Breast epithelium (tissue), 4 donors: ENCODE measurements at regions not wholly inside any gene's neighbourhood (a gene's known extent, or its start where the extent isn't known, plus 50 kb on each side); places are given as distances from the start of the nearest gene placed in this dataset.

Experiments used
- DNase-seq, 2 donors: peaks; one replicate each; pipeline ENCODE4 v3.0.0-alpha.2; 2019; ENCODE audit warnings: low spot score in 2 of 2
- H3K27ac ChIP-seq, 2 donors: fragments of 200-600 bp; sonication (generic) in 1 of 2; one replicate each; pipeline ENCODE4 v1.5.1; 2016 to 2019; ENCODE audit warnings: mild to moderate bottlenecking in 1 of 2
- H3K27me3 ChIP-seq, 2 donors: fragments of 200-600 bp; sonication (generic) in 1 of 2; one replicate each; pipeline versions ENCODE4 v1.5.1 to v1.6.0; 2017 to 2019; ENCODE audit warnings: control low read depth in 1 of 2, mild to moderate bottlenecking in 1 of 2
- H3K36me3 ChIP-seq: fragments of 200-600 bp; one replicate; pipeline ENCODE4 v1.5.1; 2019
- H3K4me1 ChIP-seq, 2 donors: fragments of 200-600 bp; sonication (generic); one replicate each; pipeline ENCODE4 v1.5.1; 2016 to 2019; ENCODE audit warnings: control low read depth in 1 of 2
- H3K4me3 ChIP-seq, 3 donors: fragments of 200-600 bp; sonication (generic); 1 replicate in 2 of 3; 2 replicates in 1 of 3; pipeline ENCODE4 v1.5.1; 2016 to 2019; ENCODE audit warnings: mild to moderate bottlenecking in 3 of 3, moderate library complexity in 2 of 3
- H3K9me3 ChIP-seq, 2 donors: fragments of 200-600 bp; sonication (generic) in 1 of 2; one replicate each; pipeline ENCODE4 v1.5.1; 2016 to 2019; ENCODE audit warnings: control low read depth in 1 of 2
- POLR2A ChIP-seq: fragments of 450-650 bp; IDR thresholded peaks from one replicate; pipeline ENCODE4 v1.6.1; 2016; ENCODE audit warnings: antibody characterized with exemption, mild to moderate bottlenecking, moderate library complexity
- POLR2AphosphoS5 ChIP-seq, 3 donors: sonication (generic); formaldehyde crosslinking; IDR thresholded peaks; one replicate each; pipeline ENCODE4 v1.6.1; 2017; ENCODE audit warnings: antibody characterized with exemption in 3 of 3
- intact Hi-C: fragments of 100-400 bp; cut with DNase I; formaldehyde crosslinking; loops from one replicate; pipeline ENCODE4 v1.15.1; 2023; ENCODE audit warnings: low total_unique reads
- TF ChIP-seq, protein P1 (sequence below), 3 donors: fragments of 450-650 bp; IDR thresholded peaks; one replicate each; pipeline ENCODE4 v1.5.1; 2016 to 2017; ENCODE audit warnings: antibody characterized with exemption in 3 of 3, mild to moderate bottlenecking in 3 of 3, moderate library complexity in 3 of 3

DNA sequence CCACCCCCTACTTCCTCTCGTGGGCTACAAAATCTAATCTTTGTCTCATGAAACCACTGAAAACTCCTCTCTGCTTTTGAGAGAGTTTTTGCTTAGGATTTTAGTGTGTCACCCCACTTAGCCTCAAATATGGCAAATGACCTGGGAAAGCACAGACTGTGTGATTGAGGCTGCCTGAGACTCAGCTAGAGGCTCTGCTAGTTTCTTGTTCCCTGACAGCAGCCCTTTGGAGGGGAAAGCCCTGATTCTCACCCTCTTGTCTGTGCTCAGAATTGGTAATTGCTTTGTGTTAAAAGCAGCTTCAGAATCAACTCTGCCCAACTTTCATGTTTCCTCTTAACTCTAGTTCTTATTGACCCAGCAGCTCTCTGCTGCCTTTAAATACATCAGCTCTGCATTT lies 85.6 kb upstream of the ZP4 start:
- Histone ChIP-seq H3K4me1 (no peaks in the 10 kb centered on the region), H3K27me3 (no peaks in the 10 kb centered on the region), H3K4me3 (no peak overlapping the region), H3K36me3 (no peaks in the 10 kb centered on the region), H3K9me3 (no peaks in the 10 kb centered on the region), H3K27ac (no peak overlapping the region)
- no peak for DNase-seq
- no peak for TF ChIP-seq POLR2A
- TF ChIP-seq POLR2AphosphoS5 (IDR thresholded peaks at IDR 0.05) = no peak
- TF ChIP-seq, protein P1, sequence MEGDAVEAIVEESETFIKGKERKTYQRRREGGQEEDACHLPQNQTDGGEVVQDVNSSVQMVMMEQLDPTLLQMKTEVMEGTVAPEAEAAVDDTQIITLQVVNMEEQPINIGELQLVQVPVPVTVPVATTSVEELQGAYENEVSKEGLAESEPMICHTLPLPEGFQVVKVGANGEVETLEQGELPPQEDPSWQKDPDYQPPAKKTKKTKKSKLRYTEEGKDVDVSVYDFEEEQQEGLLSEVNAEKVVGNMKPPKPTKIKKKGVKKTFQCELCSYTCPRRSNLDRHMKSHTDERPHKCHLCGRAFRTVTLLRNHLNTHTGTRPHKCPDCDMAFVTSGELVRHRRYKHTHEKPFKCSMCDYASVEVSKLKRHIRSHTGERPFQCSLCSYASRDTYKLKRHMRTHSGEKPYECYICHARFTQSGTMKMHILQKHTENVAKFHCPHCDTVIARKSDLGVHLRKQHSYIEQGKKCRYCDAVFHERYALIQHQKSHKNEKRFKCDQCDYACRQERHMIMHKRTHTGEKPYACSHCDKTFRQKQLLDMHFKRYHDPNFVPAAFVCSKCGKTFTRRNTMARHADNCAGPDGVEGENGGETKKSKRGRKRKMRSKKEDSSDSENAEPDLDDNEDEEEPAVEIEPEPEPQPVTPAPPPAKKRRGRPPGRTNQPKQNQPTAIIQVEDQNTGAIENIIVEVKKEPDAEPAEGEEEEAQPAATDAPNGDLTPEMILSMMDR (IDR thresholded peaks at IDR 0.05) = no peak
- intact Hi-C loops = no loop called here

DNA sequence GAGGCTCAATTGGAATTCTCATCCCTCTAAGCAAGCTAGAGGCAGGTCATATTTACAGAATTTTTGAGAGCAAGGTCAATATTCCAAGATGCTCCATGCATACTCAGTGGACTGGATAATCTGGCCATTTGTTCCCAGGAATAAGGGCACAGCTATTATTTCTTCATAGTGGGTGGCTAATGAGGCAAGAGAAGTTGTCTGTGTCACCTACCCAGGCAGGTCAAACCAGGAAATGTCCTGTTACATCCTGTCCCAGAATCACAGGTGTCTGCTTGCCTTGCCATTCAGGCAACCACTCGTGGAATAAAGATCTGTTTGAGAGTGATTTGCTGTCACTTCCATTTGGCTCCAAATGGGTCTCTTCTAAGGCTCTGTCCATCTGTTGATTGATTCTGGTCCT lies 85.2 kb upstream of the ZP4 start:
- no peak overlapping the region for H3K27ac ChIP-seq
- H3K27me3 ChIP-seq = no peaks in the 10 kb centered on the region
- no peaks in the 10 kb centered on the region for H3K4me1 ChIP-seq
- intact Hi-C loops = no loop called here
- no peaks in the 10 kb centered on the region for H3K9me3 ChIP-seq
- H3K4me3 ChIP-seq = no peak overlapping the region
- no peaks in the 10 kb centered on the region for H3K36me3 ChIP-seq
- DNase-seq = no peak
- TF ChIP-seq POLR2AphosphoS5 (IDR thresholded peaks at IDR 0.05) (no peak), POLR2A (no peak)
- TF ChIP-seq, protein P1 (IDR thresholded peaks at IDR 0.05) = no peak

DNA sequence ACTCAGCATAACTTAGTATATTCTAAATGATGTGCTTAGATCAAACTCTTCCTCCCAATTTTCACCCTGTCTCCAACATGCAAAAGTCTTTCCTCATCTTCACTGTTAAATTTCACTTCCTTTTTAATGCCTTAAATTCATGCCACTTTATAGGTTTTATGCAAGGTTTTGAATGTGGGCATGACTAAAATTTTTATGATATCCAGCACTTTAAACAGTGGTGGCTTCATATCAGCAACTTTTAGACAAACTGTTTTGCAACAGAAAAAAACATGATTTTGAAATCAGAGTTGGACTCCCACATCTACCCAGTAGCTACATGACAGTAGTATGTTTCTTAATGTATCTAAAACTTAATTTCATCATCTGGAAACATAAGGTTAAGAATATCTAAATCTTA lies 84.7 kb upstream of the ZP4 start:
- Histone ChIP-seq H3K4me3 (no peak overlapping the region), H3K4me1 (no peaks in the 10 kb centered on the region), H3K36me3 (no peaks in the 10 kb centered on the region), H3K27ac (no peak overlapping the region), H3K27me3 (no peaks in the 10 kb centered on the region), H3K9me3 (no peaks in the 10 kb centered on the region)
- intact Hi-C loops = no loop called here
- no peak for DNase-seq
- TF ChIP-seq POLR2AphosphoS5 (IDR thresholded peaks at IDR 0.05) = no peak
- TF ChIP-seq, protein P1 (IDR thresholded peaks at IDR 0.05) = no peak
- no peak for TF ChIP-seq POLR2A

DNA sequence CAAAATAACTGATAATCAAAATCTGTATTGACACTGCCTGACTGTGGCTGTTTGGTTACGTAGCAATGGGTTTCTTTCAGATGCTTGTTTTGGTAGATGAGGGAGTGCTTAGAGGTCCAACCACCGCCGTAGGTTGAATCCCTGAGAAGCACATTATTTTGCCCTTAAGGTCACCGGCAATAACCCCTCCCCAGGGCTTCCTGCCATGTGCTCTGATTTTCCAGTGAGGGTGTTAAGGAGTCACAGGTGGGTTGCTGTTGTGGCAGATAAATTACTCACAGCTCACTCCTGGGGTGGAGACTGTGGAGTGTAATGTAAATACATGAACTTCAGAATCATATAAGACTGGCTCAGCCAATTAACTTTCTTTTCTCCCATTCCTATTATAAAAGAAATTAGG lies 81.5 kb upstream of the ZP4 start:
- no peaks in the 10 kb centered on the region for H3K4me1 ChIP-seq
- no peaks in the 10 kb centered on the region for H3K9me3 ChIP-seq
- no peaks in the 10 kb centered on the region for H3K27me3 ChIP-seq
- TF ChIP-seq, protein P1 (IDR thresholded peaks at IDR 0.05) = no peak
- DNase-seq = no peak
- H3K4me3 ChIP-seq = no peak overlapping the region
- intact Hi-C loops = no loop called here
- no peaks in the 10 kb centered on the region for H3K36me3 ChIP-seq
- no peak overlapping the region for H3K27ac ChIP-seq

DNA sequence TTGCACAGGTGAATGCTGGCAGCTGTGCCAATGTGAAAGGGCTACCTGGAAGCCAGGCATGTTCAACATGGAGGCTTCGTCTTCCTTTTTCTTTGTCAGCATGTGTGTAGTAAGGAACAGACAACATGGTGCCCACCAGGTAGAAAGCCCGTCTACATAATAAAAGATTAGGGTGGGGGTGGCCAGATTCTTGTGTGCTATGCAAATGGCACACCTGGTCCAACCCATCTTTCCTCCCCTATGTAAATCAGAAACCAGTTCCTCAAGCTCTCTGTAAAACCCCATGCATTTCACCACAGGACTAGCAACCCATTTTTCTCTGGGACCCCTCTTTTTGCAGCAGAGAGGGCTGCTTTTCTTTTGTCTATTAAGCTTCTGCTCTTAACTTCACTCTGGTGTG lies 72.3 kb upstream of the ZP4 start:
- DNase-seq = no peak
- Histone ChIP-seq H3K36me3 (no peaks in the 10 kb centered on the region), H3K4me3 (no peak overlapping the region), H3K4me1 (no peaks in the 10 kb centered on the region), H3K9me3 (no peaks in the 10 kb centered on the region), H3K27me3 (no peaks in the 10 kb centered on the region), H3K27ac (no peak overlapping the region)
- TF ChIP-seq, protein P1 (IDR thresholded peaks at IDR 0.05) = no peak
- TF ChIP-seq POLR2AphosphoS5 (IDR thresholded peaks at IDR 0.05) = no peak
- TF ChIP-seq POLR2A = no peak
- intact Hi-C loops = no loop called here
